SK-N-SH (cell line): ENCODE measurements at regions not wholly inside any gene's neighbourhood (a gene's known extent, or its start where the extent isn't known, plus 50 kb on each side); places are given as distances from the start of the nearest gene placed in this dataset.

Source experiments
- GABPA ChIP-seq: IDR thresholded peaks from 2 replicates; pipeline ENCODE4 v1.4.0; 2012; ENCODE audit warnings: low read depth, mild to moderate bottlenecking
- JUND ChIP-seq: IDR thresholded peaks from 2 replicates; pipeline ENCODE4 v1.4.0; 2012
- REST ChIP-seq: IDR thresholded peaks from 2 replicates; pipeline ENCODE4 v1.6.1; 2012; ENCODE audit warnings: mild to moderate bottlenecking, low read depth, low read length, moderate library complexity
- TAF1 ChIP-seq: IDR thresholded peaks from 2 replicates; pipeline ENCODE4 v1.6.1; 2012; ENCODE audit warnings: low read depth, mild to moderate bottlenecking, low read length, moderate library complexity, borderline replicate concordance
- TCF12 ChIP-seq: IDR thresholded peaks from 2 replicates; pipeline ENCODE4 v1.4.0; 2012
- USF2 ChIP-seq: fragments of 150-350 bp; IDR thresholded peaks from 2 replicates; pipeline ENCODE4 v1.6.1; 2017; ENCODE audit warnings: antibody characterized with exemption, low read length, low read depth, borderline replicate concordance

- no peak for TF ChIP-seq TAF1
- no peak for TF ChIP-seq TCF12
- no peak for TF ChIP-seq JUND
- no peak for TF ChIP-seq GABPA
- no peak for TF ChIP-seq USF2
- no peak for TF ChIP-seq REST
Observed at GRCh38 chr1:38766125-38766524, 93.4 kb downstream of the RRAGC start.
